HEK293 (cell line): ENCODE measurements at regions not wholly inside any gene's neighbourhood (a gene's known extent, or its start where the extent isn't known, plus 50 kb on each side); places are given as distances from the start of the nearest gene placed in this dataset.

Experiments used
- CTCF ChIA-PET: fragments of 350-600 bp; formaldehyde crosslinking; extraction: SDS; loops from one replicate; lab custom pipeline; 2021; ENCODE audit warnings: antibody characterized with exemption; lab: Yijun Ruan, JAX
- POLR2A ChIA-PET: fragments of 300-600 bp; formaldehyde crosslinking; extraction: SDS; loops from one replicate; lab custom pipeline; 2020; ENCODE audit warnings: antibody characterized with exemption, inconsistent platforms; lab: Yijun Ruan, JAX
- H3K27ac ChIP-seq: fragments of 200-500 bp; sonication (Bioruptor generic); 2 replicates; pipeline ENCODE4 v1.5.1; 2014; ENCODE audit warnings: low read depth, low read length, control low read depth, inconsistent platforms; ENCODE audit errors: extremely low read depth
- H3K36me3 ChIP-seq, 2 experiments: fragments of 200-500 bp in 1 of 2; sonication (Bioruptor generic) in 1 of 2; 1 replicate in 1 of 2; 2 replicates in 1 of 2; pipeline ENCODE4 v1.5.1; 2014 to 2017; ENCODE audit warnings: inconsistent platforms in 2 of 2, low read length in 2 of 2; ENCODE audit not compliant: control insufficient read depth in 2 of 2, insufficient read depth in 1 of 2
- H3K4me1 ChIP-seq: fragments of 200-500 bp; sonication (Bioruptor generic); 2 replicates; pipeline ENCODE4 v1.5.1; 2014; ENCODE audit warnings: mild to moderate bottlenecking, low read length, inconsistent platforms; ENCODE audit not compliant: control insufficient read depth, insufficient read depth
- H3K4me3 ChIP-seq: 2 replicates; pipeline ENCODE4 v1.5.1; 2011; ENCODE audit warnings: low read depth, mild to moderate bottlenecking, control low read depth, low read length, moderate library complexity
- H3K9me3 ChIP-seq: fragments of 200-500 bp; sonication (Bioruptor generic); 2 replicates; pipeline ENCODE4 v1.5.1; 2014; ENCODE audit warnings: low read depth, low read length, inconsistent platforms; ENCODE audit not compliant: control insufficient read depth, insufficient read depth
- GLIS1 ChIP-seq: fragments of 450-650 bp; formaldehyde crosslinking; IDR thresholded peaks from 2 replicates; pipeline ENCODE4 v1.5.1; 2016; ENCODE audit warnings: missing biosample characterization, missing genetic modification characterization
- HOXD13 ChIP-seq: sonication (generic); formaldehyde crosslinking; IDR thresholded peaks from 2 replicates; pipeline ENCODE4 v1.8.0; 2022; ENCODE audit warnings: missing genetic modification reagents, borderline replicate concordance
- OVOL3 ChIP-seq: fragments of 450-650 bp; formaldehyde crosslinking; IDR thresholded peaks from 2 replicates; pipeline ENCODE4 v1.5.1; 2016; ENCODE audit warnings: missing biosample characterization, missing genetic modification characterization
- RBAK ChIP-seq: fragments of 450-650 bp; formaldehyde crosslinking; IDR thresholded peaks from 2 replicates; pipeline ENCODE4 v1.5.1; 2016; ENCODE audit warnings: missing biosample characterization, missing genetic modification characterization
- ZFP37 ChIP-seq: fragments of 450-650 bp; formaldehyde crosslinking; IDR thresholded peaks from 2 replicates; pipeline ENCODE4 v1.5.1; 2016; ENCODE audit warnings: missing biosample characterization, missing genetic modification characterization
- ZNF121 ChIP-seq: fragments of 450-650 bp; formaldehyde crosslinking; IDR thresholded peaks from 2 replicates; pipeline ENCODE4 v1.5.1; 2016; ENCODE audit warnings: missing biosample characterization, missing genetic modification characterization
- ZNF133 ChIP-seq: fragments of 450-650 bp; formaldehyde crosslinking; IDR thresholded peaks from 2 replicates; pipeline ENCODE4 v1.5.1; 2016; ENCODE audit warnings: missing biosample characterization, missing genetic modification characterization
- ZNF138 ChIP-seq: fragments of 450-650 bp; formaldehyde crosslinking; IDR thresholded peaks from 2 replicates; pipeline ENCODE4 v1.5.1; 2016; ENCODE audit warnings: missing biosample characterization, missing genetic modification characterization, borderline replicate concordance
- ZNF48 ChIP-seq: fragments of 450-650 bp; formaldehyde crosslinking; IDR thresholded peaks from 2 replicates; pipeline ENCODE4 v1.5.1; 2016; ENCODE audit warnings: missing biosample characterization, missing genetic modification characterization
- ZNF510 ChIP-seq: fragments of 450-650 bp; formaldehyde crosslinking; IDR thresholded peaks from 2 replicates; pipeline ENCODE4 v1.5.1; 2018; ENCODE audit warnings: mild to moderate bottlenecking, missing genetic modification characterization, missing biosample characterization; ENCODE audit not compliant: insufficient replicate concordance
- ZNF529 ChIP-seq: fragments of 450-650 bp; formaldehyde crosslinking; IDR thresholded peaks from 2 replicates; pipeline ENCODE4 v1.5.1; 2017; ENCODE audit warnings: missing genetic modification characterization, missing biosample characterization; ENCODE audit not compliant: insufficient replicate concordance
- ZNF548 ChIP-seq: fragments of 450-650 bp; formaldehyde crosslinking; IDR thresholded peaks from 2 replicates; pipeline ENCODE4 v1.5.1; 2016; ENCODE audit warnings: missing biosample characterization, missing genetic modification characterization
- ZNF561 ChIP-seq: fragments of 450-650 bp; IDR thresholded peaks from 2 replicates; pipeline ENCODE4 v1.5.1; 2018; ENCODE audit warnings: missing biosample characterization, missing genetic modification characterization, borderline replicate concordance
- ZNF621 ChIP-seq: fragments of 450-650 bp; formaldehyde crosslinking; IDR thresholded peaks from 2 replicates; pipeline ENCODE4 v1.5.1; 2017; ENCODE audit warnings: missing biosample characterization, missing genetic modification characterization
- ZNF658 ChIP-seq: fragments of 450-650 bp; formaldehyde crosslinking; IDR thresholded peaks from 2 replicates; pipeline ENCODE4; 2016; ENCODE audit warnings: missing biosample characterization, missing genetic modification characterization
- ZXDB ChIP-seq: fragments of 450-650 bp; formaldehyde crosslinking; IDR thresholded peaks from 2 replicates; pipeline ENCODE4 v1.5.1; 2016; ENCODE audit warnings: missing biosample characterization, missing genetic modification characterization
- TF ChIP-seq, protein P1 (sequence below): fragments of 450-650 bp; formaldehyde crosslinking; IDR thresholded peaks from 2 replicates; pipeline ENCODE4 v1.5.1; 2017; ENCODE audit warnings: missing biosample characterization, missing genetic modification characterization
- TF ChIP-seq, protein P2 (sequence below): fragments of 450-650 bp; formaldehyde crosslinking; IDR thresholded peaks from 2 replicates; pipeline ENCODE4 v1.5.1; 2016; ENCODE audit warnings: missing biosample characterization, missing genetic modification characterization
- TF ChIP-seq, protein P3 (sequence below): fragments of 450-650 bp; formaldehyde crosslinking; optimal IDR thresholded peaks from 2 replicates; pipeline ENCODE3; 2016; ENCODE audit warnings: missing biosample characterization, mild to moderate bottlenecking, missing genetic modification characterization
- TF ChIP-seq, protein P4 (sequence below): fragments of 450-650 bp; formaldehyde crosslinking; IDR thresholded peaks from 2 replicates; pipeline ENCODE4 v1.5.1; 2016; ENCODE audit warnings: missing biosample characterization, missing genetic modification characterization
- TF ChIP-seq, protein P5 (sequence below): fragments of 450-650 bp; formaldehyde crosslinking; conservative IDR thresholded peaks from 2 replicates; pipeline ENCODE4 v1.5.1; 2016; ENCODE audit warnings: low read depth, missing biosample characterization, missing genetic modification characterization

DNA sequence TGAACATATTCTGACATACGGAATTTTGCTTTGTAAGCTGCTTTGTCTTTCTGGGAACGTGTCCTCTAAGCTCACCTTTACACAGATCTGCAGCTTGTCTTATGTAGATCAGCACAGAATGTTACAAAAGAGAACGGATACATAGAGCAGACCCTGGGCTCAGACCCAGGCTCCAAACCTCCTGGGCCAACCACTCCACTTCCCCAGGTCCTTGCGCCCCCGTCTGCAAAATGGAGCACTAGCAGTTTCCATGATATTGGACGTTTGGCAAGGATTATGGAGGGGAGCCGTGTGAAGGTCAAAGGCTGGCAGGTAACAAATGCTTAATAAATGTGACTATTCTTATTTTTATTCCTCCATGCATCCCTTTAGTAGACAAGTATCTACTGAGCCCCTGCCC lies 358.4 kb downstream of the CTTN start (continued):
- TF ChIP-seq, protein P1, sequence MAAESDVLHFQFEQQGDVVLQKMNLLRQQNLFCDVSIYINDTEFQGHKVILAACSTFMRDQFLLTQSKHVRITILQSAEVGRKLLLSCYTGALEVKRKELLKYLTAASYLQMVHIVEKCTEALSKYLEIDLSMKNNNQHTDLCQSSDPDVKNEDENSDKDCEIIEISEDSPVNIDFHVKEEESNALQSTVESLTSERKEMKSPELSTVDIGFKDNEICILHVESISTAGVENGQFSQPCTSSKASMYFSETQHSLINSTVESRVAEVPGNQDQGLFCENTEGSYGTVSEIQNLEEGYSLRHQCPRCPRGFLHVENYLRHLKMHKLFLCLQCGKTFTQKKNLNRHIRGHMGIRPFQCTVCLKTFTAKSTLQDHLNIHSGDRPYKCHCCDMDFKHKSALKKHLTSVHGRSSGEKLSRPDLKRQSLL (tag by site-specific recombination), result no peak
- TF ChIP-seq ZNF529 (tag by site-specific recombination) (no peak), ZNF510 (tag by site-specific recombination) (no peak), ZNF621 (tag by site-specific recombination) (no peak), ZNF121 (no peak), ZNF548 (tag by site-specific recombination) (no peak), OVOL3 (tag by site-specific recombination) (no peak)
- TF ChIP-seq, protein P2, sequence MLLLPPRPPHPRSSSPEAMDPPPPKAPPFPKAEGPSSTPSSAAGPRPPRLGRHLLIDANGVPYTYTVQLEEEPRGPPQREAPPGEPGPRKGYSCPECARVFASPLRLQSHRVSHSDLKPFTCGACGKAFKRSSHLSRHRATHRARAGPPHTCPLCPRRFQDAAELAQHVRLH (tag by site-specific recombination), result no peak
- TF ChIP-seq, protein P3, sequence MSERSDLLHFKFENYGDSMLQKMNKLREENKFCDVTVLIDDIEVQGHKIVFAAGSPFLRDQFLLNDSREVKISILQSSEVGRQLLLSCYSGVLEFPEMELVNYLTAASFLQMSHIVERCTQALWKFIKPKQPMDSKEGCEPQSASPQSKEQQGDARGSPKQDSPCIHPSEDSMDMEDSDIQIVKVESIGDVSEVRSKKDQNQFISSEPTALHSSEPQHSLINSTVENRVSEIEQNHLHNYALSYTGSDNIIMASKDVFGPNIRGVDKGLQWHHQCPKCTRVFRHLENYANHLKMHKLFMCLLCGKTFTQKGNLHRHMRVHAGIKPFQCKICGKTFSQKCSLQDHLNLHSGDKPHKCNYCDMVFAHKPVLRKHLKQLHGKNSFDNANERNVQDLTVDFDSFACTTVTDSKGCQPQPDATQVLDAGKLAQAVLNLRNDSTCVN (tag by site-specific recombination), result no peak

DNA sequence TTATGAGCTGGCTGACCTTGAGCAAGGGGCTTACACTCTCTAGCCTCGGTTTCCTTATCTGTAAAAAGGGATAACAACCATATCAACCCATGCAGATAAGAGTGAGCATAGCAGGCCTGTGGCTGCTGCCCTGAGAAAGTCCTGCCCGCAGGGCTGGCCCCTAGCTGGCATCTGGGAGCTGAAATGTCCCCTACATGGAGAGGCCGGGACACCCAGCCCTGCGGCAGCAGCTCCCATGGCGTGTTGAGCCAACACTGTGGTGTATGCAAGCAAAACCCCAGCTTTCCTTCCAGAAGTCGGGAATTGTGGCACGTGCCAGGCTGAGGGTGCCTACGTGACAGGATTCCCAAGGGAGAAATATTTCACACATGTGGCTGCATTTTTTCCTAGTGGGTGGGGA lies 358.9 kb downstream of the CTTN start:
- Histone ChIP-seq H3K27ac (no peak overlapping the region), H3K4me3 (no peak overlapping the region)
- ChIA-PET CTCF (interaction anchor here (0.5 to 2.1 kb wide), 4 partner anchors 15 to 289 kb away, joined by 3 to 18 read pairs (median 4); no protein-coding TSS in a partner anchor), POLR2A (interaction anchor here (0.6 kb wide), 1 partner anchor 126 kb away, joined by 3 read pairs; no protein-coding TSS in a partner anchor)
- no peak for TF ChIP-seq ZNF561 (tag by site-specific recombination)
- no peak for TF ChIP-seq RBAK (tag by site-specific recombination)
- no peak for TF ChIP-seq HOXD13
- TF ChIP-seq, protein P4, sequence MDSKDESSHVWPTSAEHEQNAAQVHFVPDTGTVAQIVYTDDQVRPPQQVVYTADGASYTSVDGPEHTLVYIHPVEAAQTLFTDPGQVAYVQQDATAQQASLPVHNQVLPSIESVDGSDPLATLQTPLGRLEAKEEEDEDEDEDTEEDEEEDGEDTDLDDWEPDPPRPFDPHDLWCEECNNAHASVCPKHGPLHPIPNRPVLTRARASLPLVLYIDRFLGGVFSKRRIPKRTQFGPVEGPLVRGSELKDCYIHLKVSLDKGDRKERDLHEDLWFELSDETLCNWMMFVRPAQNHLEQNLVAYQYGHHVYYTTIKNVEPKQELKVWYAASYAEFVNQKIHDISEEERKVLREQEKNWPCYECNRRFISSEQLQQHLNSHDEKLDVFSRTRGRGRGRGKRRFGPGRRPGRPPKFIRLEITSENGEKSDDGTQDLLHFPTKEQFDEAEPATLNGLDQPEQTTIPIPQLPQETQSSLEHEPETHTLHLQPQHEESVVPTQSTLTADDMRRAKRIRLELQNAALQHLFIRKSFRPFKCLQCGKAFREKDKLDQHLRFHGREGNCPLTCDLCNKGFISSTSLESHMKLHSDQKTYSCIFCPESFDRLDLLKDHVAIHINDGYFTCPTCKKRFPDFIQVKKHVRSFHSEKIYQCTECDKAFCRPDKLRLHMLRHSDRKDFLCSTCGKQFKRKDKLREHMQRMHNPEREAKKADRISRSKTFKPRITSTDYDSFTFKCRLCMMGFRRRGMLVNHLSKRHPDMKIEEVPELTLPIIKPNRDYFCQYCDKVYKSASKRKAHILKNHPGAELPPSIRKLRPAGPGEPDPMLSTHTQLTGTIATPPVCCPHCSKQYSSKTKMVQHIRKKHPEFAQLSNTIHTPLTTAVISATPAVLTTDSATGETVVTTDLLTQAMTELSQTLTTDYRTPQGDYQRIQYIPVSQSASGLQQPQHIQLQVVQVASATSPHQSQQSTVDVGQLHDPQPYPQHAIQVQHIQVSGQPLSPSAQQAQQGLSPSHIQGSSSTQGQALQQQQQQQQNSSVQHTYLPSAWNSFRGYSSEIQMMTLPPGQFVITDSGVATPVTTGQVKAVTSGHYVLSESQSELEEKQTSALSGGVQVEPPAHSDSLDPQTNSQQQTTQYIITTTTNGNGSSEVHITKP (tag by site-specific recombination), result no peak
- no peak for TF ChIP-seq ZNF658 (tag by site-specific recombination)
- no peak for TF ChIP-seq ZNF133 (tag by site-specific recombination)
- no peak for TF ChIP-seq ZFP37 (tag by site-specific recombination)
- TF ChIP-seq ZNF138 (tag by site-specific recombination), result no peak
- no peak for TF ChIP-seq ZNF48 (tag by site-specific recombination)
- TF ChIP-seq, all 188 proteins: peak for 0
- Histone ChIP-seq H3K9me3 (no peaks in the 10 kb centered on the region), H3K4me1 (no peaks in the 10 kb centered on the region), H3K36me3 (no peaks in the 10 kb centered on the region)

DNA sequence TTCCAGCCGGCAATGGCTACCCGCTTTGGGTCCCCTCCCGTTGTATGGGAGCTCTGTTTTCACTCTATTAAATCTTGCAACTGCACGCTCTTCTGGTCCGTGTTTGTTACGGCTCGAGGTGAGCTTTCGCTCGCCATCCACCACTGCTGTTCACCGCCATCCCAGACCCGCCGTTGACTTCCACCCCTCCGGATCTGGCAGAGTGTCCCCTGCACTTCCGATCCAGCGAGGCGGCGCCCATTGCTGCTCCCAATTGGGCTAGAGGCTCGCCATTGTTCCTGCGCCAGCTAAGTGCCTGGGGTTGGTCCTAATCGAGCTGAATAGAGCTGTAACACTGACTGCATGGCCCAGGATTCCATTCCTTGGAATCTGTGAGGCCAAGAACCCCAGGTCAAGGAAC lies 359.9 kb downstream of the CTTN start:
- CTCF ChIA-PET, result interaction anchor here (1.0 kb wide), 1 partner anchor 14 kb away, joined by 3 read pairs; no protein-coding TSS in a partner anchor
- TF ChIP-seq GLIS1 (no peak), ZXDB (tag by site-specific recombination) (no peak)
- TF ChIP-seq, protein P5, sequence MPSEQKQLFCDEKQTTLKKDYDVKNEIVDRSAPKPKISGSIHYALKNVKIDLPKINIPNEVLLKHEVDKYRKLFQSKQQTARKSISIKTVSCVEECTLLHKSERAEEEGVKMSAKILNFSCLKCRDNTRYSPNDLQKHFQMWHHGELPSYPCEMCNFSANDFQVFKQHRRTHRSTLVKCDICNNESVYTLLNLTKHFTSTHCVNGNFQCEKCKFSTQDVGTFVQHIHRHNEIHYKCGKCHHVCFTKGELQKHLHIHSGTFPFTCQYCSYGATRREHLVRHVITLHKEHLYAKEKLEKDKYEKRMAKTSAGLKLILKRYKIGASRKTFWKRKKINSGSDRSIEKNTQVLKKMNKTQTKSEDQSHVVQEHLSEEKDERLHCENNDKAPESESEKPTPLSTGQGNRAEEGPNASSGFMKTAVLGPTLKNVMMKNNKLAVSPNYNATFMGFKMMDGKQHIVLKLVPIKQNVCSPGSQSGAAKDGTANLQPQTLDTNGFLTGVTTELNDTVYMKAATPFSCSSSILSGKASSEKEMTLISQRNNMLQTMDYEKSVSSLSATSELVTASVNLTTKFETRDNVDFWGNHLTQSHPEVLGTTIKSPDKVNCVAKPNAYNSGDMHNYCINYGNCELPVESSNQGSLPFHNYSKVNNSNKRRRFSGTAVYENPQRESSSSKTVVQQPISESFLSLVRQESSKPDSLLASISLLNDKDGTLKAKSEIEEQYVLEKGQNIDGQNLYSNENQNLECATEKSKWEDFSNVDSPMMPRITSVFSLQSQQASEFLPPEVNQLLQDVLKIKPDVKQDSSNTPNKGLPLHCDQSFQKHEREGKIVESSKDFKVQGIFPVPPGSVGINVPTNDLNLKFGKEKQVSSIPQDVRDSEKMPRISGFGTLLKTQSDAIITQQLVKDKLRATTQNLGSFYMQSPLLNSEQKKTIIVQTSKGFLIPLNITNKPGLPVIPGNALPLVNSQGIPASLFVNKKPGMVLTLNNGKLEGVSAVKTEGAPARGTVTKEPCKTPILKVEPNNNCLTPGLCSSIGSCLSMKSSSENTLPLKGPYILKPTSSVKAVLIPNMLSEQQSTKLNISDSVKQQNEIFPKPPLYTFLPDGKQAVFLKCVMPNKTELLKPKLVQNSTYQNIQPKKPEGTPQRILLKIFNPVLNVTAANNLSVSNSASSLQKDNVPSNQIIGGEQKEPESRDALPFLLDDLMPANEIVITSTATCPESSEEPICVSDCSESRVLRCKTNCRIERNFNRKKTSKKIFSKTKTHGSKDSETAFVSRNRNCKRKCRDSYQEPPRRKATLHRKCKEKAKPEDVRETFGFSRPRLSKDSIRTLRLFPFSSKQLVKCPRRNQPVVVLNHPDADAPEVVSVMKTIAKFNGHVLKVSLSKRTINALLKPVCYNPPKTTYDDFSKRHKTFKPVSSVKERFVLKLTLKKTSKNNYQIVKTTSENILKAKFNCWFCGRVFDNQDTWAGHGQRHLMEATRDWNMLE, result no peak

More for the DNA sequence above, 359.9 kb downstream of the CTTN start:
- no peak overlapping the region for H3K27ac ChIP-seq
- no peaks in the 10 kb centered on the region for H3K9me3 ChIP-seq
- no peak overlapping the region for H3K4me3 ChIP-seq
- POLR2A ChIA-PET, result interaction anchor here (0.5 kb wide), 1 partner anchor 41 kb away, joined by 3 read pairs; no protein-coding TSS in a partner anchor
- no peaks in the 10 kb centered on the region for H3K36me3 ChIP-seq
- no peaks in the 10 kb centered on the region for H3K4me1 ChIP-seq
